A549 (cell line): ENCODE measurements at regions not wholly inside any gene's neighbourhood (a gene's known extent, or its start where the extent isn't known, plus 50 kb on each side); places are given as distances from the start of the nearest gene placed in this dataset.

Experiments
- ATAC-seq, 2 experiments: fragments of 200-7000 bp in 1 of 2; fragments of >200 bp in 1 of 2; cut with Nextera tagmentation in 1 of 2; cut with Tn5 transposase in 1 of 2; 3 replicates each; pipeline versions ENCODE4 v1.8.0 to v1.9.1; 2018 to 2020; ENCODE audit warnings: mild to moderate bottlenecking in 1 of 2, moderate library complexity in 1 of 2
- CTCF ChIA-PET: fragments of 300-600 bp; sonication (Branson Sonifier 250); formaldehyde crosslinking; extraction: SDS; loops from one replicate; lab custom pipeline; 2021; ENCODE audit warnings: antibody characterized with exemption, inconsistent platforms; lab: Yijun Ruan, JAX
- POLR2A ChIA-PET: fragments of 350-600 bp; formaldehyde crosslinking; extraction: SDS; loops from one replicate; lab custom pipeline; 2021; ENCODE audit warnings: antibody characterized with exemption, inconsistent platforms; lab: Yijun Ruan, JAX
- DNase-seq, 2 experiments: peaks; one replicate each; pipeline versions ENCODE4 v3.0.0 to v3.0.0-alpha.2; 2011 to 2016; ENCODE audit warnings: low read depth in 1 of 2, low spot score in 1 of 2
- FAIRE-seq: peaks from 2 replicates; lab custom pipeline; 2011; peaks lifted over from hg19 to GRCh38; lab: Jason Lieb, UNC
- H3K27ac ChIP-seq, 2 experiments: fragments of >200 bp; sonication (Bioruptor Twin); formaldehyde crosslinking; 3 replicates each; pipeline ENCODE4 v1.5.1; 2016 to 2017
- H3K4me1 ChIP-seq: fragments of >200 bp; sonication (Bioruptor Twin); formaldehyde crosslinking; 3 replicates; pipeline ENCODE4 v1.6.1; 2016
- H3K4me2 ChIP-seq: fragments of >200 bp; sonication (Bioruptor Twin); formaldehyde crosslinking; 3 replicates; pipeline ENCODE4 v1.6.1; 2016
- H3K4me3 ChIP-seq: fragments of >200 bp; sonication (Bioruptor Twin); formaldehyde crosslinking; 3 replicates; pipeline ENCODE4 v1.5.1; 2016
- H3K9me3 ChIP-seq: fragments of >200 bp; sonication (Bioruptor Twin); formaldehyde crosslinking; 3 replicates; pipeline ENCODE4 v1.6.1; 2016
- BHLHE40 ChIP-seq: IDR thresholded peaks from 2 replicates; pipeline ENCODE4 v1.6.1; 2012; ENCODE audit warnings: low read depth, low read length, inconsistent platforms
- E2F6 ChIP-seq: IDR thresholded peaks from 2 replicates; pipeline ENCODE4 v1.6.1; 2012; ENCODE audit warnings: low read depth, borderline replicate concordance
- EHF ChIP-seq: fragments of 250-450 bp; sonication (Bioruptor Pico); IDR thresholded peaks from 2 replicates; pipeline ENCODE4 v1.5.0; 2020; ENCODE audit warnings: mild to moderate bottlenecking
- ESRRA ChIP-seq: fragments of 150-350 bp; IDR thresholded peaks from 2 replicates; pipeline ENCODE4 v1.6.1; 2014; ENCODE audit warnings: mild to moderate bottlenecking, low read length, borderline replicate concordance
- FOSB ChIP-seq: fragments of 250-450 bp; sonication (Bioruptor Pico); IDR thresholded peaks from 2 replicates; pipeline ENCODE4 v1.5.0; 2020; ENCODE audit warnings: mild to moderate bottlenecking, moderate library complexity
- HES2 ChIP-seq: fragments of >200 bp; sonication (Bioruptor Twin); formaldehyde crosslinking; IDR thresholded peaks from 2 replicates; pipeline ENCODE4 v1.6.1; 2016
- HEYL ChIP-seq: fragments of 250-450 bp; sonication (Bioruptor Pico); IDR thresholded peaks from 2 replicates; pipeline ENCODE4 v1.8.0; 2021; ENCODE audit warnings: mild to moderate bottlenecking, moderate library complexity
- HOXA7 ChIP-seq: fragments of 250-450 bp; sonication (Bioruptor Pico); IDR thresholded peaks from 2 replicates; pipeline ENCODE4 v1.5.0; 2020; ENCODE audit warnings: mild to moderate bottlenecking, moderate library complexity
- HOXB5 ChIP-seq: fragments of 250-450 bp; sonication (Bioruptor Pico); IDR thresholded peaks from 2 replicates; pipeline ENCODE4 v1.5.0; 2020; ENCODE audit warnings: mild to moderate bottlenecking, moderate library complexity
- KDM1A ChIP-seq: fragments of 200-600 bp; sonication (generic); IDR thresholded peaks from 2 replicates; pipeline ENCODE4 v1.6.1; 2016; ENCODE audit warnings: low read depth, mild to moderate bottlenecking
- MAFK ChIP-seq: fragments of 450-650 bp; IDR thresholded peaks from 2 replicates; pipeline ENCODE4 v1.6.1; 2014; ENCODE audit not compliant: partially characterized antibody
- MYC ChIP-seq: IDR thresholded peaks from 2 replicates; pipeline ENCODE4 v1.6.1; 2012; ENCODE audit warnings: mild to moderate bottlenecking, inconsistent platforms, low read length, improper control_type of control experiment, borderline replicate concordance
- PBX3 ChIP-seq: IDR thresholded peaks from 2 replicates; pipeline ENCODE4 v1.6.1; 2012
- POLR2A ChIP-seq: IDR thresholded peaks from 2 replicates; pipeline ENCODE4 v1.6.1; 2012; ENCODE audit warnings: mild to moderate bottlenecking, low read length
- RCOR1 ChIP-seq: fragments of 150-350 bp; IDR thresholded peaks from 2 replicates; pipeline ENCODE4 v1.6.1; 2014; ENCODE audit warnings: antibody characterized with exemption, low read length, low read depth
- SREBF2 ChIP-seq: fragments of 450-650 bp; IDR thresholded peaks from 2 replicates; pipeline ENCODE4 v1.6.1; 2014; ENCODE audit warnings: mild to moderate bottlenecking, moderate library complexity
- TP53 ChIP-seq: fragments of 250-450 bp; sonication (Bioruptor Pico); IDR thresholded peaks from 2 replicates; pipeline ENCODE4 v1.5.0; 2021; ENCODE audit warnings: mild to moderate bottlenecking, moderate library complexity
- USF2 ChIP-seq: fragments of 450-650 bp; IDR thresholded peaks from 2 replicates; pipeline ENCODE4 v1.6.1; 2014; ENCODE audit warnings: antibody characterized with exemption
- ZNF302 ChIP-seq: fragments of 250-450 bp; sonication (Bioruptor Pico); IDR thresholded peaks from 2 replicates; pipeline ENCODE4 v1.9.0; 2021; ENCODE audit warnings: inconsistent platforms, mild to moderate bottlenecking, moderate library complexity
- WGBS: methylation state at CpG from one replicate; pipeline ENCODE4 v1.1.6; 2017; ENCODE audit errors: missing lambda C conversion rate; 5-methylcytosine and 5-hydroxymethylcytosine counted together

GRCh38 chr18:2086439-2086838 lies 484.9 kb downstream of the METTL4 start (continued):
- no peak for TF ChIP-seq KDM1A
- no peak for TF ChIP-seq HOXA7 (CRISPR knock-in tag)
- TF ChIP-seq HES2 = no peak
- TF ChIP-seq HOXB5 (CRISPR knock-in tag) = no peak

GRCh38 chr18:2087877-2088673 lies 483.2 kb downstream of the METTL4 start:
- WGBS = 64% methylated on average over 5 of the region's 5 CpGs
- no peak overlapping the region for H3K4me3 ChIP-seq
- ChIA-PET POLR2A (no interaction called here), CTCF (interaction anchor here (0.6 kb wide), 1 partner anchor 28 kb away, joined by 4 read pairs; no protein-coding TSS in a partner anchor)
- ATAC-seq (no peak), FAIRE-seq (no peak), DNase-seq (no peak)
- H3K27ac ChIP-seq = no peak overlapping the region
- H3K9me3 ChIP-seq = no peaks in the 10 kb centered on the region
- no peak overlapping the region for H3K4me2 ChIP-seq
- no peak for TF ChIP-seq RCOR1
- TF ChIP-seq SREBF2 = no peak
- no peak for TF ChIP-seq ESRRA
- no peak for TF ChIP-seq POLR2A
- H3K4me1 ChIP-seq = no peaks in the 10 kb centered on the region

GRCh38 chr18:2089396-2089795 lies 481.9 kb downstream of the METTL4 start:
- Histone ChIP-seq H3K4me2 (no peak overlapping the region), H3K4me3 (no peak overlapping the region), H3K9me3 (no peaks in the 10 kb centered on the region), H3K4me1 (no peaks in the 10 kb centered on the region), H3K27ac (no peak overlapping the region)
- ChIA-PET POLR2A (no interaction called here), CTCF (no interaction called here)
- no peak for DNase-seq
- TF ChIP-seq TP53 = no peak
- FAIRE-seq = no peak
- ATAC-seq = no peak
- 30% methylated on average over 2 of the region's 2 CpGs for WGBS

GRCh38 chr18:2091937-2092336 lies 479.4 kb downstream of the METTL4 start:
- H3K4me2 ChIP-seq = no peak overlapping the region
- no peaks in the 10 kb centered on the region for H3K9me3 ChIP-seq
- DNase-seq (no peak), ATAC-seq (no peak), FAIRE-seq (no peak)
- TF ChIP-seq BHLHE40 = no peak
- no peaks in the 10 kb centered on the region for H3K4me1 ChIP-seq
- no peak overlapping the region for H3K4me3 ChIP-seq
- ChIA-PET POLR2A (no interaction called here), CTCF (no interaction called here)
- WGBS = 19% methylated on average over 3 of the region's 3 CpGs
- no peak overlapping the region for H3K27ac ChIP-seq

GRCh38 chr18:2096551-2096950 lies 474.8 kb downstream of the METTL4 start:
- WGBS = 19% methylated on average over 2 of the region's 2 CpGs
- Histone ChIP-seq H3K4me2 (no peak overlapping the region), H3K27ac (no peak overlapping the region), H3K9me3 (no peaks in the 10 kb centered on the region), H3K4me3 (no peak overlapping the region), H3K4me1 (no peaks in the 10 kb centered on the region)
- CTCF ChIA-PET = no interaction called here
- FAIRE-seq (no peak), ATAC-seq (no peak), DNase-seq (no peak)
- TF ChIP-seq EHF (CRISPR knock-in tag) = no peak
- TF ChIP-seq MAFK = no peak
- no peak for TF ChIP-seq USF2
- TF ChIP-seq MYC = no peak
- TF ChIP-seq HEYL (CRISPR knock-in tag) = no peak
- TF ChIP-seq ZNF302 (CRISPR knock-in tag) = no peak
- no peak for TF ChIP-seq FOSB (CRISPR knock-in tag)
- TF ChIP-seq PBX3 = no peak
- TF ChIP-seq E2F6 = no peak
- TF ChIP-seq, all 56 proteins: peak for 0
- POLR2A ChIA-PET = no interaction called here
